RPMI7951 (cell line): ENCODE measurements at regions not wholly inside any gene's neighbourhood (a gene's known extent, or its start where the extent isn't known, plus 50 kb on each side); places are given as distances from the start of the nearest gene placed in this dataset.

ENCODE experiments used
- DNase-seq: peaks from one replicate; pipeline ENCODE4 v3.0.0-alpha.2; 2012; ENCODE audit warnings: low read depth

DNA sequence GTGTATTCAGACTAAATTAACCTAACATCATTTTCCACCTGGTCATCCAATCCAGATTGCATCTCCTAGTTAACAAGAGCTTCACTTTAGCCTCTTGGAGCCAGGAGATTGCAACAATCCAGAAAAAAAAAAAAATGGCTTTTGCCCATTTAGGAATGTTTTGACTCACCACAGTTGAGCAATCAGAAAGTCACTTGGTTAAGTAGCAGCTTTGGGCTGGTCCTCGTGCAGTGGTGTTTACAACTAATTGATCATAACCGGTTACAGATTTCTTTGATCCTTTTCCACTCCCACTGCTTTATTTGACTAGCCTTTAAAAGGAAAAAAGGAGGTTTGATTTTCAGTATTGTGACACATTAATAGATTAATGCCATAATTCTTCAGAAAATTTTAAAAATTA is 688.8 kb upstream of the CCDC54 start:
- peak; percentile 89 for DNase-seq

GRCh38 chr3:106691476-106691875 is 685.8 kb upstream of the CCDC54 start:
- DNase-seq, result peak; percentile 36

DNA sequence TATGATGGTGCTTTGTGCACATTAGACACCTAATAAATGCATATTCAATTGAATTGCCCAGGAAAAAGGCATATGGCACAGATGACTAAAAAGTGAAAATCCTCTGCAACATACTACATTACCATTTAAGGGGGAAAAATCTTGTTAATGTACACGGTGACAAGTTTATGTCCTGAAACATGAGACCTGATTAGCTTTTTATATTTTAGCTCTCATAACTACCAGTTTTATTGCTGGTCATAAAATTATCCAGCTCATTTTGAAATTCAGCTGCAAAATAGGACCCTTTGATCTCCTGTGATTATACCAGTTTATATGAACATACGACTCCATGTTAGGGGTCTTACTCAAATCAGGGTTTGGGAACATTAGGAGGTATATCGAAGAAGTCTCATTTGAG is 684.6 kb upstream of the CCDC54 start:
- no peak for DNase-seq

DNA sequence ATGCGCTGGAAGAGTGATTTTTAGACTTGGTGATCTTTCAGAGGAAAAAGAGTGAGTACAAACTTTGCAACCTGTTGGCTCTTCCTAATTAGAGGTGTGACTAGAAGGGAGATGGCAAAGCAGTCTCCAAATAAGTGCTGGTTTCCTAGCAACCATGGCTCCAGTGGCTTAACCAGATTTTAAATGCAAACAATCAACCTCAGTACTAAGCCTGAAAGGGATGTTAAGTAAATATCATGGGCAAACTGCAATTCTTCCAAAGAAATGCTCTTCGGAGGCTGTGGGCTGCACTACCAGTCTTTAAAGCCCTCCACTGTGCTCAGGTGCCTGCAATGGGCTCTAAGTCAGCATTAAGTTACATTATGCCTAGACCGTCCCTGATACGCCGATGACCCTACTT is 678.1 kb upstream of the CCDC54 start:
- DNase-seq, result no peak

GRCh38 chr3:106700981-106701380 is 676.3 kb upstream of the CCDC54 start:
- DNase-seq, result no peak

GRCh38 chr3:106703524-106703923 is 673.7 kb upstream of the CCDC54 start:
- peak; percentile 43 for DNase-seq

GRCh38 chr3:106707347-106707746 is 669.9 kb upstream of the CCDC54 start:
- no peak for DNase-seq

DNA sequence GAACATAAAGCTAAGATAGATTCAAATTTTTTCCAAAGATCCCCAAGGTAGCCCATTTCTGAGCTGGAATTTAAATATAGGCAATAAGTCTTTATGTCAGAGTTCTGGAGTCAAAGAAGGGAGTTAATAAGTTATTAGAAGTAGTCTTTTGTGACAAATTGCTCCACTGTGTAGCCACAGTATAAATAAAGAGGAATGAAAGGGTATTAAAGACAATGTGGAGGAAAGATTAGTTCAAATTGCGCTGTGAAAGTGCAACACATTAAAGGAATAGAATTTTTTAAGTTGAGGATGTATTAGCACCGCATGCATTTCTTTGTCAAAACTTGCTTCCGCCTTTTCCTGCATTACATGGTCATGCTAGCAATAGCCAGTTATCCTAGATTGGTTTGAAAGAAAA is 666.6 kb upstream of the CCDC54 start:
- no peak for DNase-seq

DNA sequence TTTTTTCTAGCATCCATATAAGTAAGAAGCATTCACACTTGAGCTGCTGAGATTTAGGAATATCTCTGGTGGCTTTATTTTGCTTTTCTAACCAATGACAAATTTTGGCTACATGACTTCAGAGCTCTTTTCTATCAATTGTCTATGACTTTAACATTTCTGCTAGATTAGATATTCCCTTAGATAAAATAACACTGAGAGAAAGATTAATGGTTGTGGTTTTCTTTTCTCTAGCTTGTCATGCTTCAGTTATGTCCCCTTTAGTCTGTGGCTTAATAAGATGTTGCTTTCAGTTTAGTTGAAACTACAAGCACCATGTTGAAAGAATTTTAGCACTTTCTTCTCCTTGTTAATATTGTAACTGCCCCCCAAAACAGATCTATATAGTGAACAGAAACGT is 665.6 kb upstream of the CCDC54 start:
- peak; percentile 80 for DNase-seq

DNA sequence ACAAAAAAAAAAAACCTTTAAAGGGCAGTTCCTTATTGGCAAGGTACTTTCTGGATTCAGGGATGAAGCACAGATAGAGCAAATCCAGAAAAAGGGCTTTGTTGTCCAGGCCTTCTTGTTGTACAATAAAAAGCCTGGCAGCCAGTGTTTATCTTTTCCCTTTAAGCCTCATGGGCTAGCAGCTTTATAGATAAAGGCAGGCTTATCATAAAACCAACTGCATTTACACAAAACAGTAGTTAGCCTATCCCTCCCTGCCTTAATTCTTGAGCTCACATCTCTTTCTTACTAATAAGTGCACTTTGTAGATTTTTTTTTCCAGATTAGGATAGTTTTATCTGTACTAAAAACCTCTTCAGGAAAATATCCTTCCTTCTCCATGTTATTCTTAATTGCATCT is 662.8 kb upstream of the CCDC54 start:
- DNase-seq, result no peak

- no peak for DNase-seq
These were observed 662.0 kb upstream of the CCDC54 start for GRCh38 chr3:106715286-106715685.

GRCh38 chr3:106717178-106717780 is 660.0 kb upstream of the CCDC54 start:
- DNase-seq, result no peak

DNA sequence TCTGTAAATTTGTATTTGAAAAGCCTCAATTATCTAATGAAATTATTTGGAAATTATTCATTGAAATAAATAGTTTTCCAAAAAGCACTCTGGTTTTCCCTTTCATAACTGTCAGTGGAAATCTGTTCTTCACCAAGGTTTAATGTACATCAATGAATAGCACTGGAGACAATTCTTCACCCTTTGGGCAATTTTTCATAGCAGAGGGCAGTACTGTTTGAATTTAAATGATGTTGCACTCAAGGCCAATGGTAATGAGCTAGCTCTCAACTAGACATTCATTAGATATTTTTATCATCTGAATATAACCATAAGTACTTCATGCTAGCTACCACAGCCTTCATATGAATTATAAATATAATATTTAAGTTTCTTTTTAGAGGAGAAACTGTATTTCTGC is 658.2 kb upstream of the CCDC54 start:
- DNase-seq, result no peak

GRCh38 chr3:106719583-106719982 is 657.7 kb upstream of the CCDC54 start:
- no peak for DNase-seq

DNA sequence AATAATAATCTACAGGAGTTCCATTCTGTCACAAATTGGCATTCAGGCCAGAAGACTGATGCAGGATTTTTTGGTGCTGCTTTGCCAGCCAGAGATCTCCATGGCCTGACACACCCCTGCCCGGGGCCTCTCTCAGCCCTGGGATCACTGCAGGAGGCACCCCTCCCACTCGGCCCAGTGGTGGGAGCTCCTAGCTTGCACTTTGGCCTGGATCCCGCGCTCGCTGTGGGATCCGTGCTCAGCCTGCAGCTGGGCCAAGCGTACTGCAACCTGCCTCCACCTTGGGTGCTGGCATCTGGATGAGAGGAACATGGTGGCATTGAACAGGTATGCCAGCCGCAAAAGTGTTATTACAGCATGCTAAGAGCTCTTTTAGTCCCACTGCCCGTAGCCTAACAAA is 656.7 kb upstream of the CCDC54 start:
- DNase-seq, result peak; percentile 29

- DNase-seq, result no peak
These were observed 651.7 kb upstream of the CCDC54 start for GRCh38 chr3:106725566-106725965.

GRCh38 chr3:106728315-106729098 is 648.7 kb upstream of the CCDC54 start:
- DNase-seq, result peak; percentile 97

- no peak for DNase-seq
These were observed 647.8 kb upstream of the CCDC54 start for GRCh38 chr3:106729481-106729880.

- no peak for DNase-seq
These were observed 646.0 kb upstream of the CCDC54 start for GRCh38 chr3:106731230-106731629.

DNA sequence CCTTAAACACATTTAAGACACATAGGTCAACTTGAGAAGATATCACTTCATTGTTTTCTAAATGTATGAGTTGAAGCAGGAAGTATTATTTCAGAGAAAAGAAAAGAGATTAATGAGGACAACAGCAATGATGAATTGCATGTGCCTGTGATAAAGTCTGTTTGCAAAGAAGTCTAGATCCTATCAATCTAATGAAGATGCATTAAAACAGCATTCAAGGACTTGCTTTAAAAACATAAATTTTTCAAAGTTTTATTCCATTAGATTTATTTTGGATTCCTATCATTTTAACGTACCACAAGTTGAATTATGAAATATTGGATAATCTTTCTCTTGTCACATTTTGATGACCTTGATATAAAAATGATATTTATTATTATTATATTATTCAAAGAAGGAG is 642.5 kb upstream of the CCDC54 start:
- DNase-seq, result no peak

DNA sequence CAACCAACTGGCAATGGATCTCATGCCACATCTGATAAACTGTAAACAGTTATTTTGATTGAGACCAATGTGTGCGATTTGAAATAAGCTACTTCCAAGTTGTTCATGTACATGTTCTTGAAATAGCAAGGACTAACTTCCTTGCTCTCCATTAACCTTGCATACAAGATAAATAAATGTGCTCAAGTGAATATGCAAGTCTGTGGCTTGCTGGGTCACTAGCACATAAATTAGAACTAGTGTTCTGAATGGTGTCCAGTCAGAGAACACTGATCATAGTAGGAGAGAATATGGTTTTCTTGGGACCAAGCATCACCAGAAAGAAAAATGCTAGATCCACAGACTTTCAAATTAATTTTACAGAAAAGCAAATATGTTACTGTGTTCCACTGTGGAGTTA is 640.0 kb upstream of the CCDC54 start:
- DNase-seq, result no peak

DNA sequence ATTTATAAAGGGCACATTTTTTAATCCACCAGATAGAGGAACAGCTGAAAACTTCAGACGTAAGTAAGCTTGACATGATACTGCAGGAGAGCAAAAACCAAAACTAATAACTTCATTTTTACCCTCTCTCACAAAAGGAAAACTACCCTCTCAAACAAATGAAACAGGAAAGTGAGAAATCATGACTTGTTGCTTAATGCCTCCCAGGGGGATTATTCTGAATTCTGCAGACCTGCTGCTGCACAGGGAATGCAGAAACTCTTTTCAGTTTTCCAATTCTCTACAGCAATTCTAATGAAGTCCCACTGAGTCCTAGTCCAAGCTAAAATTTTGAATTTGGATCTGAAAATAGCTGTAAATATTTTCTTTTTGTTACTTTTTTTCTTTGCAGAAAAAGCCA is 637.1 kb upstream of the CCDC54 start:
- DNase-seq, result no peak

GRCh38 chr3:106745344-106746168 is 631.7 kb upstream of the CCDC54 start:
- DNase-seq, result peak; percentile 46
